Peyer's patch (tissue), 4 donors: ENCODE measurements at regions not wholly inside any gene's neighbourhood (a gene's known extent, or its start where the extent isn't known, plus 50 kb on each side); places are given as distances from the start of the nearest gene placed in this dataset.

Source experiments
- DNase-seq, 3 donors: peaks; one replicate each; pipeline ENCODE4 v3.0.0-alpha.2; 2017 to 2019
- H3K27ac ChIP-seq, 4 donors: fragments of 200-600 bp; sonication (generic); one replicate each; pipeline ENCODE4 v1.5.1; 2016 to 2019
- H3K27me3 ChIP-seq, 2 donors: fragments of 200-600 bp; sonication (generic); one replicate each; pipeline ENCODE4 v1.5.1; 2019
- H3K36me3 ChIP-seq, 3 donors: fragments of 200-600 bp; sonication (generic); one replicate each; pipeline ENCODE4 v1.5.1; 2016 to 2019
- H3K4me1 ChIP-seq, 4 donors: fragments of 200-600 bp; sonication (generic); one replicate each; pipeline ENCODE4 v1.5.1; 2016 to 2019
- H3K4me3 ChIP-seq, 4 donors: fragments of 200-600 bp; sonication (generic); 1 replicate in 3 of 4; 2 replicates in 1 of 4; pipeline ENCODE4 v1.5.1; 2016 to 2019; ENCODE audit warnings: mild to moderate bottlenecking in 1 of 4
- H3K9me3 ChIP-seq, 4 donors: fragments of 200-600 bp; sonication (generic); one replicate each; pipeline ENCODE4 v1.5.1; 2016 to 2019; ENCODE audit warnings: mild to moderate bottlenecking in 1 of 4
- POLR2A ChIP-seq, 2 donors: fragments of 450-650 bp; IDR thresholded peaks; one replicate each; pipeline ENCODE4 v1.5.1; 2017; ENCODE audit warnings: antibody characterized with exemption in 2 of 2, mild to moderate bottlenecking in 2 of 2, moderate library complexity in 2 of 2
- TF ChIP-seq, protein P1 (sequence below), 6 experiments: fragments of 450-650 bp in 4 of 6; fragments of 200-600 bp in 2 of 6; sonication (generic) in 1 of 6; IDR thresholded peaks; one replicate each; pipeline ENCODE4 v1.5.1; 2017 to 2019; ENCODE audit warnings: antibody characterized with exemption in 6 of 6, mild to moderate bottlenecking in 3 of 6, moderate library complexity in 1 of 6

DNA sequence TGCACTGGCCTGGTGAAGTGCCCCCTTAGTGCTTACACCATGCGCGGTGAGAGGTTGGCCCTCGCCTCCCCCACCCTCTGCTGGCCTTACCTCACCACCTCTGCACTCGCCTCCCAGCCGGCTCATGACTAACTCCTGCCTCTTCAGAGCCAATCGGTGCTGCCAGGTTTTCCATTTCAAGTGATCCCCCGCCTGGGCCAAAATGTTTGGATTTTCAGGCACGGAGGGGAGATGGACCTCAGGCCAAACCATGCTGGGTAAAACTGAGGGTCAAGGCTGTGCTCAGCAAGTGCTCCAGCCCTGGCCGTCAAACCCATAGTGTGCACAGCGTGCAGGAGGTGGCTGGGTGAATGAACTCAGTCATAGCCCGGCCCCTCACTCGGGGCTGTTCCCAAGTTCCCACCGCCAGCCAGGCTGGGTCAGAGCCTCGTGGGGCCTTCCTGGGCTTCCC, 175.4 kb downstream of the SEC14L1 start:
- Histone ChIP-seq H3K9me3 (no peaks in the 10 kb centered on the region), H3K4me1 (peaks cover 0 to 62% (median 16%) of the 10 kb centered on the region in 4 donors), H3K27ac (peak overlapping the region in 1 of 4 donors; percentile 5), H3K36me3 (no peaks in the 10 kb centered on the region), H3K4me3 (no peak overlapping the region), H3K27me3 (no peaks in the 10 kb centered on the region)
- DNase-seq: peak in 2 of 3 donors; percentile 42 to 46
- TF ChIP-seq, protein P1, sequence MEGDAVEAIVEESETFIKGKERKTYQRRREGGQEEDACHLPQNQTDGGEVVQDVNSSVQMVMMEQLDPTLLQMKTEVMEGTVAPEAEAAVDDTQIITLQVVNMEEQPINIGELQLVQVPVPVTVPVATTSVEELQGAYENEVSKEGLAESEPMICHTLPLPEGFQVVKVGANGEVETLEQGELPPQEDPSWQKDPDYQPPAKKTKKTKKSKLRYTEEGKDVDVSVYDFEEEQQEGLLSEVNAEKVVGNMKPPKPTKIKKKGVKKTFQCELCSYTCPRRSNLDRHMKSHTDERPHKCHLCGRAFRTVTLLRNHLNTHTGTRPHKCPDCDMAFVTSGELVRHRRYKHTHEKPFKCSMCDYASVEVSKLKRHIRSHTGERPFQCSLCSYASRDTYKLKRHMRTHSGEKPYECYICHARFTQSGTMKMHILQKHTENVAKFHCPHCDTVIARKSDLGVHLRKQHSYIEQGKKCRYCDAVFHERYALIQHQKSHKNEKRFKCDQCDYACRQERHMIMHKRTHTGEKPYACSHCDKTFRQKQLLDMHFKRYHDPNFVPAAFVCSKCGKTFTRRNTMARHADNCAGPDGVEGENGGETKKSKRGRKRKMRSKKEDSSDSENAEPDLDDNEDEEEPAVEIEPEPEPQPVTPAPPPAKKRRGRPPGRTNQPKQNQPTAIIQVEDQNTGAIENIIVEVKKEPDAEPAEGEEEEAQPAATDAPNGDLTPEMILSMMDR (IDR thresholded peaks at IDR 0.05): no peak
- TF ChIP-seq POLR2A (IDR thresholded peaks at IDR 0.05): no peak

DNA sequence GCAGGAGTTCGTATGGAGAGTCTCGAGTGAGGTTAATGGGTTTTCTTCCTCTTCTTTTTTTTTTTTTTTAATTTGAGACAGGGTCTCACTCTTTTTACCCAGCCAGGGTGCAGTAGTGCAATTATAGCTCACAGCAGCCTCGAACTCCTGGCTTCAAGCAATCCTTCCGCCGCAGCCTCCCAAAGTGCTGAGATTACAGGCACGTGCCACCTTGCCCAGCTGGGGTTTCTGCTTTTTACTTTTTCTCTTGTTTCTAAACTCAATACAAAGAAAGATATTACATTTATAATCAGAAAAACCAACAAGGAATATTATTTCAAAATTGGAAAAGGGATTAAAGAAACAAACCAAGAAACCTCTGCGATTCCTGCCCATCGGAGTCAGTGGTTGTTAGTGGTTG, 175.9 kb downstream of the SEC14L1 start:
- TF ChIP-seq, protein P1 (IDR thresholded peaks at IDR 0.05): no peak
- TF ChIP-seq POLR2A (IDR thresholded peaks at IDR 0.05): no peak
- Histone ChIP-seq H3K4me3 (no peak overlapping the region), H3K27ac (no peak overlapping the region), H3K36me3 (no peaks in the 10 kb centered on the region), H3K27me3 (no peaks in the 10 kb centered on the region), H3K4me1 (peaks cover 0 to 59% (median 15%) of the 10 kb centered on the region in 4 donors), H3K9me3 (no peaks in the 10 kb centered on the region)
- peak in 1 of 3 donors; percentile 30 for DNase-seq

DNA sequence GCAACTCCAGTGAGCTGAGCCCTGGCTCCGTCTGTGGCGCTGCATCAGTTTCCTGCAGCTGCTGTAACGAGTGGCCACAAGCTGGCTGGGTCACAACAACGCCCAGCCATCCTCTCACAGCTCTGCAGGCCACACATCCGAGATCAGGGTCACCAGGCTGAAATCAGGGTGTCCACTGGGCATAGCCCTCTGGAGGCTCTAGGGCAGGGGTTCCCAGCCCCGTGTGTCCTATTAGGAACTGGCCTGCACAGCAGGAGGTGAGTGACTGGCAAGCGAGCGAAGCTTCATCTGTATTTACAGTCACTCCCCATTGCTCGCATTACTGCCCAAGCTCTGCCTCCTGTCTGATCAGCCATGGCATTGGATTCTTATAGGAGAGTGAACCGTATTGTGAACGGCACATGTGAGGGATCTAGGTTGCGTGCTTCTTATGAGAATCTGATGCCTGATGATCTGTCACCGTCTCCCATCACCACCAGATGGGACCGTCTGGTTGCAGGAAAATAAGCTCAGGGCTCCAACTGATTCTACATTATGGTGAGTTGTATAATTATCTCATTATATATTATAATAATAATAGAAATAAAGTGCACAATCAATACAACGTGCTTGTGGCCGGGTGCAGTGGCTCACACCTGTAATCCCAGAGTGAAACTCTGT, 176.5 kb downstream of the SEC14L1 start:
- H3K4me3 ChIP-seq: no peak overlapping the region
- peak in 2 of 3 donors; percentile 44 to 46 for DNase-seq
- H3K27me3 ChIP-seq: no peaks in the 10 kb centered on the region
- no peak overlapping the region for H3K27ac ChIP-seq
- no peaks in the 10 kb centered on the region for H3K36me3 ChIP-seq
- H3K9me3 ChIP-seq: no peaks in the 10 kb centered on the region
- TF ChIP-seq, protein P1 (IDR thresholded peaks at IDR 0.05): no peak
- TF ChIP-seq POLR2A (IDR thresholded peaks at IDR 0.05): no peak
- H3K4me1 ChIP-seq: peaks cover 0 to 59% (median 18%) of the 10 kb centered on the region in 4 donors

DNA sequence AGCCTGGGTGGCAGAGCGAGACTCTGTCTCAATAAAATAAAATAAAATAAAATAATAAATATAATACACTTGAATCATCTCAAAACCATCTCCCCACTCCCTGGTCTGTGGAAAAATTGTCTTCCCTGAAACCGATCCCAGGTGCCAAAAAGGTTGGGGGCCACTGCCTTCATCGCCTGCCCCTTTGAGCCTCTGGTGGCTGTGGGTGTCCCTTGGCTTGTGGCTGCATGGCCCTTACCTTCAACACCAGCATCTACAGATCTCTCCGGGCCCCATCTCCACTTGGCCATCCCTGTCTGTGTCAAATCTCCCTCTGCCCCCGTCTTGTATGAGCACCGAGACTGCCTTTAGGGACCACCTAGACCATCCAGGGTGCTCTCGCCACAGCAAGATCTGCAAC, 177.3 kb downstream of the SEC14L1 start:
- Histone ChIP-seq H3K27me3 (no peaks in the 10 kb centered on the region), H3K4me3 (no peak overlapping the region), H3K27ac (peak overlapping the region in 3 of 4 donors; percentile 80 to 97 (median 85)), H3K36me3 (no peaks in the 10 kb centered on the region), H3K9me3 (no peaks in the 10 kb centered on the region), H3K4me1 (peaks cover 0 to 60% (median 25%) of the 10 kb centered on the region in 4 donors)
- DNase-seq: peak in 1 of 3 donors; percentile 46
- TF ChIP-seq, protein P1 (IDR thresholded peaks at IDR 0.05): no peak
- no peak for TF ChIP-seq POLR2A (IDR thresholded peaks at IDR 0.05)

DNA sequence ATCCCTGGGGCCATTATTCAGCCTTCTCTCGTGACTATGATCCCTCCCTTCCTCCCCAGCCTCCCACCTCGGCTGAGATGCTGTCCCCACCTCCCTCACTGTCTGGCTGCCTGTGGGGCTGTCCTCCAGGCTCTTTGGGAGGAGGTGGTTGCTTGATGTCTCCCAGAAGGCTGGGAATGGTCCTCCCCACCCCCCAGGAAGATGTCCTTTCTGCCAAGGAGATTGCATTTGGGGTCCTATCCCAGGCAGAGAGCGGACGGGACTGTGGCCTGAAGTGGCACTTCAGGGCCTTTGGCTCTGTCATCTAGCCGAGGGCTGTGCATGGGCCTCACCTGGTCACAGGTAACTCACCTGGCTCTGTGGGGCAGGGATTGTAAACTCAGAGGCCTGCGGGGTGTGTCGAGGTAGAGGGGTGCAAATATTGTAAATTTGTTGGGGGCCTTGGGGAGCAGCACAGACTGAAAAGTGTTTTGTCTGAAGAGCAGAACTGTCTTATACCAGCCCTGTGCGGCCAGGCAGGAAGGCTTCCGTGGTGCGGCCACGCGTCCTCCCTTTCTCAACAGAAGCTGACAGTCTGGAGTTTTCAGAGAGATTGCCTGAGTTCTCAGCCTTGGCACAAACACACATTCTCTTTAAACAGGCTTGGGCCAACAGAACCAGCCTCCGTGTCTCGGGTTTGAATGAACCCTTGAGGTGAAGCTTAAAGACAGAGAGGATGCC, 177.9 kb downstream of the SEC14L1 start:
- peak overlapping the region; percentile 80 to 97 (median 88) for H3K27ac ChIP-seq
- H3K27me3 ChIP-seq: no peaks in the 10 kb centered on the region
- DNase-seq: peak in 1 of 3 donors; percentile 63
- H3K4me3 ChIP-seq: peak overlapping the region in 2 of 4 donors; percentile 44 to 60
- H3K4me1 ChIP-seq: peaks cover 0 to 60% (median 30%) of the 10 kb centered on the region in 4 donors
- H3K9me3 ChIP-seq: no peaks in the 10 kb centered on the region
- no peak for TF ChIP-seq POLR2A (IDR thresholded peaks at IDR 0.05)
- TF ChIP-seq, protein P1 (IDR thresholded peaks at IDR 0.05): no peak
- no peaks in the 10 kb centered on the region for H3K36me3 ChIP-seq
